Mammary epithelial cell (primary cell): ENCODE measurements at regions not wholly inside any gene's neighbourhood (a gene's known extent, or its start where the extent isn't known, plus 50 kb on each side); places are given as distances from the start of the nearest gene placed in this dataset.

Experiments
- CTCF ChIP-seq, 2 donors: IDR thresholded peaks in 1 of 2; conservative IDR thresholded peaks in 1 of 2; 2 replicates each; pipeline ENCODE4 v1.5.1; 2011 to 2012; ENCODE audit warnings: inconsistent platforms in 2 of 2, low read length in 2 of 2, mild to moderate bottlenecking in 2 of 2, control low read depth in 1 of 2, low read depth in 1 of 2; ENCODE audit not compliant: insufficient read depth in 1 of 2; ENCODE audit errors: extremely low read depth in 1 of 2
- EZH2 ChIP-seq: IDR thresholded peaks from 2 replicates; pipeline ENCODE4 v1.6.1; 2012; ENCODE audit warnings: low read length, inconsistent platforms, borderline replicate concordance

DNA sequence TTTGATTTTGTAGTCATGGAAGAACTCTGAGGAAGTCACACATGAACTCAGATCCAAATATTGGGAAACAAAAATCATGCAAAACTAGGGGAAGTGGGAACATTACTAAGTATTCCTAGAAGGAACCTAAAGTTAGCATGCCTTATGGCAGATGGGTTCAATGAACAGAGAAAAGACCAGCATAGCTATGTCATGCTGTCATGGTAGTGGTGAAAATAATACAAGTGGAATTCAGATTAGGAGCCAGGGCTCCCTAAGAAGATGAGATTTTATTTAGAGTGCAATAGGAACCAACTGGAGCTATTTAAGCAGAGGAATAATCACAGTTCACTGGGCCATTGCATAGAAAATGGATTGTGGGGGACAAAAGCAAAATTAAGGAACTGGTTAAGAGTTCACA is 134.0 kb downstream of the DIO2 start:
- TF ChIP-seq EZH2 (no peak), CTCF (conservative IDR thresholded peaks at IDR 0.05 in 1 of 2, IDR thresholded peaks at IDR 0.05 in 1 of 2; ENCODE audit: extremely low read depth in 1 of 2, insufficient read depth in 1 of 2, low read depth in 1 of 2, low read length in 2 of 2) (no peak)
